Neural cell (in vitro differentiated cells): ENCODE measurements at regions not wholly inside any gene's neighbourhood (a gene's known extent, or its start where the extent isn't known, plus 50 kb on each side); places are given as distances from the start of the nearest gene placed in this dataset.
"Not testable (repeated sequence)": the region's sequence is repeated elsewhere in the genome, so short reads cannot be mapped to it uniquely, and the experiment has no call there.

ENCODE experiments used
- H2AFZ ChIP-seq: fragments of 200-600, 300-800 bp; sonication (generic), shearing (Covaris generic); 2 replicates; pipeline ENCODE4 v1.6.0; 2014; ENCODE audit warnings: low read depth, mild to moderate bottlenecking, antibody characterized with exemption, low read length, moderate library complexity
- H3F3A ChIP-seq: fragments of 200-600 bp; shearing (Covaris generic); 2 replicates; pipeline ENCODE4 v1.6.1; 2016; ENCODE audit warnings: mild to moderate bottlenecking, moderate library complexity, mixed read lengths, antibody characterized with exemption, low read length; ENCODE audit not compliant: insufficient read depth, poor library complexity, severe bottlenecking
- H3K27ac ChIP-seq: fragments of 200-600, 300-800 bp; sonication (generic), shearing (Covaris generic); 2 replicates; pipeline ENCODE4 v1.5.1; 2014; ENCODE audit warnings: mild to moderate bottlenecking, low read length, moderate library complexity
- H3K27me3 ChIP-seq: fragments of 300-800, 200-600 bp; sonication (generic), shearing (Covaris generic); 2 replicates; pipeline ENCODE4 v1.6.0; 2014; ENCODE audit warnings: mild to moderate bottlenecking, low read depth, low read length, moderate library complexity; ENCODE audit not compliant: insufficient read depth
- H3K36me3 ChIP-seq: fragments of 300-800, 200-600 bp; sonication (generic), shearing (Covaris generic); 2 replicates; pipeline ENCODE4 v1.5.1; 2014; ENCODE audit warnings: mild to moderate bottlenecking, antibody characterized with exemption, low read length, moderate library complexity; ENCODE audit not compliant: insufficient read depth
- H3K4me2 ChIP-seq: fragments of 300-800, 200-600 bp; sonication (generic), shearing (Covaris generic); 2 replicates; pipeline ENCODE4 v1.6.0; 2014; ENCODE audit warnings: mild to moderate bottlenecking, low read length
- H3K4me3 ChIP-seq: fragments of 300-800, 200-600 bp; sonication (generic), shearing (Covaris generic); 2 replicates; pipeline ENCODE4 v1.5.1; 2014; ENCODE audit warnings: mild to moderate bottlenecking, low read length, moderate library complexity
- H3K79me2 ChIP-seq: fragments of 200-600 bp; shearing (Covaris generic); replicated peaks from 2 replicates; pipeline ENCODE4 v1.6.0; 2014; ENCODE audit warnings: mild to moderate bottlenecking, low read length, moderate library complexity; ENCODE audit not compliant: insufficient read depth
- H3K9ac ChIP-seq: fragments of 300-800, 200-600 bp; sonication (generic), shearing (Covaris generic); 2 replicates; pipeline ENCODE4 v1.6.1; 2016; ENCODE audit warnings: mild to moderate bottlenecking, low read length, mixed read lengths
- H3K9me2 ChIP-seq: fragments of 200-600 bp; shearing (Covaris generic); 2 replicates; pipeline ENCODE4 v1.6.1; 2016; ENCODE audit warnings: mild to moderate bottlenecking, low read length, mixed read lengths; ENCODE audit not compliant: insufficient read depth
- H3K9me3 ChIP-seq: fragments of 200-600, 300-800 bp; sonication (generic), shearing (Covaris generic); 2 replicates; pipeline ENCODE4 v1.6.1; 2016; ENCODE audit warnings: mild to moderate bottlenecking, mixed run types, low read length, moderate library complexity, mixed read lengths
- H4K20me1 ChIP-seq: fragments of 200-600 bp; shearing (Covaris generic); 2 replicates; pipeline ENCODE4 v1.6.1; 2016; ENCODE audit warnings: mild to moderate bottlenecking, mixed run types; ENCODE audit not compliant: insufficient read depth
- EP300 ChIP-seq: fragments of 450-650 bp; conservative IDR thresholded peaks from 2 replicates; pipeline ENCODE4 v1.6.1; 2014; ENCODE audit warnings: antibody characterized with exemption, mild to moderate bottlenecking, moderate library complexity; ENCODE audit not compliant: poor library complexity, severe bottlenecking
- EZH2 ChIP-seq: fragments of 200-600, 300-800 bp; shearing (Covaris generic), sonication (generic); IDR thresholded peaks from 2 replicates; pipeline ENCODE4 v1.6.1; 2014; ENCODE audit warnings: antibody characterized with exemption, low read length, borderline replicate concordance, mild to moderate bottlenecking; ENCODE audit not compliant: insufficient read depth, poor library complexity, severe bottlenecking
- MXI1 ChIP-seq: fragments of 450-650 bp; conservative IDR thresholded peaks from 2 replicates; pipeline ENCODE4 v1.6.1; 2014; ENCODE audit warnings: antibody characterized with exemption, mild to moderate bottlenecking; ENCODE audit not compliant: poor library complexity, severe bottlenecking
- POLR2AphosphoS5 ChIP-seq: IDR thresholded peaks from 2 replicates; pipeline ENCODE4 v1.6.1; 2012
- RAD21 ChIP-seq: fragments of 450-650 bp; conservative IDR thresholded peaks from 2 replicates; pipeline ENCODE4 v1.6.1; 2014; ENCODE audit warnings: antibody characterized with exemption, mild to moderate bottlenecking, moderate library complexity
- SMC3 ChIP-seq: fragments of 450-650 bp; conservative IDR thresholded peaks from 2 replicates; pipeline ENCODE4 v1.6.1; 2014; ENCODE audit warnings: antibody characterized with exemption, mild to moderate bottlenecking, moderate library complexity; ENCODE audit not compliant: poor library complexity
- TAF1 ChIP-seq: IDR thresholded peaks from 2 replicates; pipeline ENCODE4 v1.6.1; 2012; ENCODE audit warnings: low read depth
- TF ChIP-seq, protein P1 (sequence below): fragments of 450-650 bp; IDR thresholded peaks from 2 replicates; pipeline ENCODE4 v1.5.1; 2014; ENCODE audit warnings: antibody characterized with exemption, mild to moderate bottlenecking, moderate library complexity; ENCODE audit not compliant: poor library complexity, severe bottlenecking
- TF ChIP-seq, protein P2 (sequence below): IDR thresholded peaks from 2 replicates; pipeline ENCODE4 v1.6.1; 2012; ENCODE audit warnings: borderline replicate concordance

DNA sequence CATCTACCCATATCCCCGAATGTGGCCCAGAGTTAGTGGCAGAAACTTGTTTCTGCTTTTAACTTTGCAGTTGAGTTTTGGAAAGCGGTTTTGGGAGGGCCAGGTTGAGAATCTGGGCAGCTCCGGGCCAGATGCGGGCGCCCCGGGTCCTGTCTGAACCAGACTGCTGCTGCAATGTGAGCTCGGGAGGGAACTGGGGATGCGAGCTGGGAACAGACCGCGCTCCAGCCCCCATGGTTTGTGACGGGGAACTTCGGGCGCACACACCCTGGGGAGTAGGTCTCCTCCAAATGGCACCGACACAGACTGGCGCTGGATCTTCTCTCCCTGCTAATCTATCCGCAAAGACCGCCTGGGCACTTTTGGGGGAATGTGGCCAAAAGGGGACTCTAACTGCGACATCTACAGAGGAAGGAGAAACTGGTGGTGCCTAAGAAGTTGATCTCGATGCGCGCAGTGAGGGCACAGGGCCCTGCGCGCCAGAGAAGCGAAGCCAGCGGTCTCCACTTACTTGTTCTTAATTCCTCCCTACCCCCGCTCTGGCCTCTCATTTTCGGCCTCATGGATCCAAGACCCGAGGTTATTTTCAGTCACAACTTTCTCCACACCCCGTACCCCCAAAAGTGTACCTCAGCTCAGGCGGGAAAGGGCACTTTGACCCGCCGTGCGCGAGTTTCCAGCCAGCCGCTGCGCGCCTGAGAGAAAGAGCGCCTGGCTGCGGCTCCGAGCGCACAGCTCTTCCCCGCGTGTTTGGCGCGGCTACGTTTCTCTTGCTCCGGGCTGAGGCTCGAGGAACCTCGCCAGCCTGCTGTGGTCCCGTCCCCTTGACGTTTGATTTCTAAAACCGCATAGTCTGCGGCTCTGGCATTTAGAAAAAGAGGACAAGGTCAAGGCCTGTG lies 411.0 kb upstream of the ESRRG start:
- TF ChIP-seq SMC3 (no peak), EP300 (no peak), EZH2 (no peak), POLR2AphosphoS5 (no peak)
- TF ChIP-seq, protein P1, sequence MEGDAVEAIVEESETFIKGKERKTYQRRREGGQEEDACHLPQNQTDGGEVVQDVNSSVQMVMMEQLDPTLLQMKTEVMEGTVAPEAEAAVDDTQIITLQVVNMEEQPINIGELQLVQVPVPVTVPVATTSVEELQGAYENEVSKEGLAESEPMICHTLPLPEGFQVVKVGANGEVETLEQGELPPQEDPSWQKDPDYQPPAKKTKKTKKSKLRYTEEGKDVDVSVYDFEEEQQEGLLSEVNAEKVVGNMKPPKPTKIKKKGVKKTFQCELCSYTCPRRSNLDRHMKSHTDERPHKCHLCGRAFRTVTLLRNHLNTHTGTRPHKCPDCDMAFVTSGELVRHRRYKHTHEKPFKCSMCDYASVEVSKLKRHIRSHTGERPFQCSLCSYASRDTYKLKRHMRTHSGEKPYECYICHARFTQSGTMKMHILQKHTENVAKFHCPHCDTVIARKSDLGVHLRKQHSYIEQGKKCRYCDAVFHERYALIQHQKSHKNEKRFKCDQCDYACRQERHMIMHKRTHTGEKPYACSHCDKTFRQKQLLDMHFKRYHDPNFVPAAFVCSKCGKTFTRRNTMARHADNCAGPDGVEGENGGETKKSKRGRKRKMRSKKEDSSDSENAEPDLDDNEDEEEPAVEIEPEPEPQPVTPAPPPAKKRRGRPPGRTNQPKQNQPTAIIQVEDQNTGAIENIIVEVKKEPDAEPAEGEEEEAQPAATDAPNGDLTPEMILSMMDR: no peak
- Histone ChIP-seq H3K9ac (peak overlapping the region; percentile 15), H3F3A (no peaks in the 10 kb centered on the region), H4K20me1 (no peaks in the 10 kb centered on the region), H3K9me3 (no peaks in the 10 kb centered on the region), H3K27ac (no peak overlapping the region), H3K9me2 (no peaks in the 10 kb centered on the region), H3K36me3 (no peaks in the 10 kb centered on the region), H3K79me2 (no peaks in the 10 kb centered on the region), H3K4me2 (peak overlapping the region; percentile 63), H3K4me3 (peak overlapping the region; percentile 65), H3K27me3 (peaks cover 98% of the 10 kb centered on the region), H2AFZ (no peak overlapping the region)

DNA sequence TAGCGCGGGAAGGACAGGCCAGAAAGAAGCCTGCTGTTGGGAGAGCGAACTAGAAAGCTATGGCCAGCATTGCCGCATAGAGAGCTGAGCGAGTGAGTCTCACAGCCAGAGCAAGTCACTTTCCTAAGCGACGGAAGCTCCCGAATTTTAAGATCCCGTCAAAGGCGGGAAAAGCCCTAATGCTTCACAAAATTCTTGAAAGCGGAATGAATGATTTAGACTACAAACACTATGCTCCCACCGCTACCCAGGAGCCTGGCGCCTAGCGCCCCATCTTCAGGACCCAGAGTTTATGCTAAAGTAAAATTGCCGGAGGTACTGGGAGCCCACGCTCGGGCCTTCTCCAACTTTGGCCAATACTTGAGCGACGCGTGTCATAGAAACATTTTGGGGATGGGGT lies 409.9 kb upstream of the ESRRG start:
- Histone ChIP-seq H2AFZ (no peak overlapping the region), H3F3A (no peaks in the 10 kb centered on the region), H3K4me3 (no peak overlapping the region), H3K79me2 (no peaks in the 10 kb centered on the region), H3K9ac (no peak overlapping the region), H3K27me3 (peaks cover 90% of the 10 kb centered on the region), H3K27ac (no peak overlapping the region), H3K4me2 (no peak overlapping the region), H4K20me1 (no peaks in the 10 kb centered on the region), H3K9me2 (no peaks in the 10 kb centered on the region), H3K36me3 (no peaks in the 10 kb centered on the region), H3K9me3 (no peaks in the 10 kb centered on the region)
- TF ChIP-seq EP300: no peak
- TF ChIP-seq, protein P1: no peak
- TF ChIP-seq TAF1: no peak
- TF ChIP-seq MXI1: no peak
- TF ChIP-seq EZH2: no peak
- TF ChIP-seq, protein P2, sequence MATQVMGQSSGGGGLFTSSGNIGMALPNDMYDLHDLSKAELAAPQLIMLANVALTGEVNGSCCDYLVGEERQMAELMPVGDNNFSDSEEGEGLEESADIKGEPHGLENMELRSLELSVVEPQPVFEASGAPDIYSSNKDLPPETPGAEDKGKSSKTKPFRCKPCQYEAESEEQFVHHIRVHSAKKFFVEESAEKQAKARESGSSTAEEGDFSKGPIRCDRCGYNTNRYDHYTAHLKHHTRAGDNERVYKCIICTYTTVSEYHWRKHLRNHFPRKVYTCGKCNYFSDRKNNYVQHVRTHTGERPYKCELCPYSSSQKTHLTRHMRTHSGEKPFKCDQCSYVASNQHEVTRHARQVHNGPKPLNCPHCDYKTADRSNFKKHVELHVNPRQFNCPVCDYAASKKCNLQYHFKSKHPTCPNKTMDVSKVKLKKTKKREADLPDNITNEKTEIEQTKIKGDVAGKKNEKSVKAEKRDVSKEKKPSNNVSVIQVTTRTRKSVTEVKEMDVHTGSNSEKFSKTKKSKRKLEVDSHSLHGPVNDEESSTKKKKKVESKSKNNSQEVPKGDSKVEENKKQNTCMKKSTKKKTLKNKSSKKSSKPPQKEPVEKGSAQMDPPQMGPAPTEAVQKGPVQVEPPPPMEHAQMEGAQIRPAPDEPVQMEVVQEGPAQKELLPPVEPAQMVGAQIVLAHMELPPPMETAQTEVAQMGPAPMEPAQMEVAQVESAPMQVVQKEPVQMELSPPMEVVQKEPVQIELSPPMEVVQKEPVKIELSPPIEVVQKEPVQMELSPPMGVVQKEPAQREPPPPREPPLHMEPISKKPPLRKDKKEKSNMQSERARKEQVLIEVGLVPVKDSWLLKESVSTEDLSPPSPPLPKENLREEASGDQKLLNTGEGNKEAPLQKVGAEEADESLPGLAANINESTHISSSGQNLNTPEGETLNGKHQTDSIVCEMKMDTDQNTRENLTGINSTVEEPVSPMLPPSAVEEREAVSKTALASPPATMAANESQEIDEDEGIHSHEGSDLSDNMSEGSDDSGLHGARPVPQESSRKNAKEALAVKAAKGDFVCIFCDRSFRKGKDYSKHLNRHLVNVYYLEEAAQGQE: no peak
- TF ChIP-seq POLR2AphosphoS5: no peak
- no peak for TF ChIP-seq RAD21
- no peak for TF ChIP-seq SMC3

DNA sequence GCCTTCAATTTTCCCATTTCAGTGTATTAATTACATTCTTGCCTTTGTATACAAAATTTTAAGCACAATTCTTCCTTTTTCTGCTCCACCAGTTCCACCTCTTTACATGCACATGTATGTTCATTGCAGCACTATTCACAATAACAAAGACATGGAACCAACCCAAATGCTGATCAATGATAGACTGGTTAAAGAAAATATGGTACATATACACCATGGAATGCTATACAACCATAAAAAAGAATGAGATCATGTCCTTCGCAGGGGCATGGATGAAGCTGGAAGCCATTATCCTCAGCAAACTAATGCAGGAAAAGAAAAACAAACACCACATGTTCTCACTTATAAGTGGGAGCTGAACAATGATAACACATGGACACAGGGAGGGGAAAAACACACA lies 400.1 kb upstream of the ESRRG start:
- H3K36me3 ChIP-seq, H3K9ac ChIP-seq, H3K9me3 ChIP-seq, H3K4me2 ChIP-seq, H3K9me2 ChIP-seq, H3K79me2 ChIP-seq, H2AFZ ChIP-seq, H3K4me3 ChIP-seq, H3K27ac ChIP-seq, H4K20me1 ChIP-seq, H3K27me3 ChIP-seq, H3F3A ChIP-seq: not testable (repeated sequence)
